ENCODE measurements at regions not wholly inside any gene's neighbourhood (a gene's known extent, or its start where the extent isn't known, plus 50 kb on each side); places are given as distances from the start of the nearest gene placed in this dataset.

GRCh38 chr7:4561795-4562194 lies 120.3 kb upstream of the FOXK1 start:
- H3K4me3 ChIP-seq (ENCODE audit: low read length) = no peak overlapping the region
- H3K4me1 ChIP-seq (ENCODE audit: control insufficient read depth, low read length) = no peaks in the 10 kb centered on the region
- H3K27me3 ChIP-seq (ENCODE audit: control insufficient read depth, low read length) = no peaks in the 10 kb centered on the region
- no peaks in the 10 kb centered on the region for H4K20me1 ChIP-seq (ENCODE audit: control insufficient read depth, insufficient read depth, low read depth, low read length)
- H3F3A ChIP-seq (ENCODE audit: control insufficient read depth, insufficient read depth) = no peaks in the 10 kb centered on the region
- H3K36me3 ChIP-seq (ENCODE audit: control insufficient read depth, low read length) = no peaks in the 10 kb centered on the region
- TF ChIP-seq CTCF (IDR thresholded peaks at IDR 0.05; ENCODE audit: low read depth, low read length, poor library complexity, severe bottlenecking) (no peak), EZH2phosphoT487 (IDR thresholded peaks at IDR 0.05; ENCODE audit: borderline replicate concordance, low read length) (no peak)
- no peak overlapping the region for H3K4me2 ChIP-seq (ENCODE audit: low read length)
- H3K79me2 ChIP-seq (ENCODE audit: control insufficient read depth, low read length) = no peaks in the 10 kb centered on the region
- no peaks in the 10 kb centered on the region for H3K9me3 ChIP-seq (ENCODE audit: control insufficient read depth, insufficient read depth, low read length)
- no peaks in the 10 kb centered on the region for H3K9me2 ChIP-seq (replicated peaks; ENCODE audit: control insufficient read depth, low read length)
- no peak overlapping the region for H3K27ac ChIP-seq (ENCODE audit: low read depth, low read length)

- Histone ChIP-seq H3K27ac (ENCODE audit: low read depth, low read length) (no peak overlapping the region), H3K4me3 (ENCODE audit: low read length) (no peak overlapping the region), H3K36me3 (ENCODE audit: control insufficient read depth, low read length) (no peaks in the 10 kb centered on the region), H3K27me3 (ENCODE audit: control insufficient read depth, low read length) (no peaks in the 10 kb centered on the region), H3K4me1 (ENCODE audit: control insufficient read depth, low read length) (no peaks in the 10 kb centered on the region), H4K20me1 (ENCODE audit: control insufficient read depth, insufficient read depth, low read depth, low read length) (no peaks in the 10 kb centered on the region), H3F3A (ENCODE audit: control insufficient read depth, insufficient read depth) (no peaks in the 10 kb centered on the region), H3K9me3 (ENCODE audit: control insufficient read depth, insufficient read depth, low read length) (no peaks in the 10 kb centered on the region), H3K4me2 (ENCODE audit: low read length) (no peak overlapping the region), H3K9me2 (replicated peaks; ENCODE audit: control insufficient read depth, low read length) (no peaks in the 10 kb centered on the region), H3K79me2 (ENCODE audit: control insufficient read depth, low read length) (no peaks in the 10 kb centered on the region)
- no peak for TF ChIP-seq EZH2phosphoT487 (IDR thresholded peaks at IDR 0.05; ENCODE audit: borderline replicate concordance, low read length)
- TF ChIP-seq CTCF (IDR thresholded peaks at IDR 0.05; ENCODE audit: low read depth, low read length, poor library complexity, severe bottlenecking) = no peak
These were observed 115.4 kb upstream of the FOXK1 start for GRCh38 chr7:4566714-4567113.

- Histone ChIP-seq H3K4me3 (ENCODE audit: low read length) (no peak overlapping the region), H3F3A (ENCODE audit: control insufficient read depth, insufficient read depth) (no peaks in the 10 kb centered on the region), H3K9me2 (replicated peaks; ENCODE audit: control insufficient read depth, low read length) (no peaks in the 10 kb centered on the region), H4K20me1 (ENCODE audit: control insufficient read depth, insufficient read depth, low read depth, low read length) (no peaks in the 10 kb centered on the region), H3K4me2 (ENCODE audit: low read length) (no peak overlapping the region), H3K36me3 (ENCODE audit: control insufficient read depth, low read length) (no peaks in the 10 kb centered on the region), H3K4me1 (ENCODE audit: control insufficient read depth, low read length) (no peaks in the 10 kb centered on the region), H3K9me3 (ENCODE audit: control insufficient read depth, insufficient read depth, low read length) (peaks cover 4% of the 10 kb centered on the region; the same call in 1 of the 2 replicates), H3K79me2 (ENCODE audit: control insufficient read depth, low read length) (no peaks in the 10 kb centered on the region), H3K27me3 (ENCODE audit: control insufficient read depth, low read length) (no peaks in the 10 kb centered on the region), H3K27ac (ENCODE audit: low read depth, low read length) (no peak overlapping the region)
- TF ChIP-seq EZH2phosphoT487 (IDR thresholded peaks at IDR 0.05; ENCODE audit: borderline replicate concordance, low read length) (no peak), CTCF (IDR thresholded peaks at IDR 0.05; ENCODE audit: low read depth, low read length, poor library complexity, severe bottlenecking) (no peak)
These were observed 107.2 kb upstream of the FOXK1 start for GRCh38 chr7:4574851-4575250.

- Histone ChIP-seq H3K4me3 (ENCODE audit: low read length) (no peak overlapping the region), H3F3A (ENCODE audit: control insufficient read depth, insufficient read depth) (no peaks in the 10 kb centered on the region), H4K20me1 (ENCODE audit: control insufficient read depth, insufficient read depth, low read depth, low read length) (no peaks in the 10 kb centered on the region), H3K79me2 (ENCODE audit: control insufficient read depth, low read length) (no peaks in the 10 kb centered on the region), H3K36me3 (ENCODE audit: control insufficient read depth, low read length) (no peaks in the 10 kb centered on the region), H3K4me1 (ENCODE audit: control insufficient read depth, low read length) (no peaks in the 10 kb centered on the region), H3K27ac (ENCODE audit: low read depth, low read length) (no peak overlapping the region), H3K9me2 (replicated peaks; ENCODE audit: control insufficient read depth, low read length) (no peaks in the 10 kb centered on the region), H3K27me3 (ENCODE audit: control insufficient read depth, low read length) (no peaks in the 10 kb centered on the region), H3K4me2 (ENCODE audit: low read length) (no peak overlapping the region), H3K9me3 (ENCODE audit: control insufficient read depth, insufficient read depth, low read length) (peaks cover 4% of the 10 kb centered on the region; the same call in 1 of the 2 replicates)
- TF ChIP-seq EZH2phosphoT487 (IDR thresholded peaks at IDR 0.05; ENCODE audit: borderline replicate concordance, low read length) (no peak), CTCF (IDR thresholded peaks at IDR 0.05; ENCODE audit: low read depth, low read length, poor library complexity, severe bottlenecking) (no peak)
These were observed 106.8 kb upstream of the FOXK1 start for GRCh38 chr7:4575254-4575653.

Data from DOHH2 (cell line).